HG03432 (cell line): ENCODE measurements at regions not wholly inside any gene's neighbourhood (a gene's known extent, or its start where the extent isn't known, plus 50 kb on each side); places are given as distances from the start of the nearest gene placed in this dataset.
"Not testable (repeated sequence)": the region's sequence is repeated elsewhere in the genome, so short reads cannot be mapped to it uniquely, and the experiment has no call there.

Source experiments
- ATAC-seq: cut with Tn5 transposase; IDR thresholded peaks from one replicate; pipeline ENCODE4 v1.9.1; 2021; ENCODE audit warnings: mild to moderate bottlenecking, moderate library complexity; ENCODE audit not compliant: unreplicated experiment

DNA sequence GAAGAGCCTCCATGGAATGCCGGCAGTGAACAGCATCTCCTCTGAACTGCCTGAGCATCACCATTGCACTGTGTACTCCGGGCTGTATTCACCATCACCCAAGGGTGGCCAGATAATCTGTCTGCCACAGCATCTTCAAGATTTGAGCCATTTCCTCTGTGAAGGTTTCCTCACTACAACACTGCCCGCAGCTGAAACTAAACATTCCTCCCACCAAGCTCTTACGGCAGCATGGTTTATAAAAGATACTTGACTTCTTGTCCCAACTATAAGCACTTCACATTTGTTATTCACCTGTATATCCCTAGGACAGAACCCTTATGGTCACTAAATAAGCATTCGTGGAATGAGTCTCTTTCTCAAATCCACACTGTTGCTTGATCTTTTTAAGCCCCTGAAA lies 125.9 kb downstream of the SST start:
- ATAC-seq, result no peak

DNA sequence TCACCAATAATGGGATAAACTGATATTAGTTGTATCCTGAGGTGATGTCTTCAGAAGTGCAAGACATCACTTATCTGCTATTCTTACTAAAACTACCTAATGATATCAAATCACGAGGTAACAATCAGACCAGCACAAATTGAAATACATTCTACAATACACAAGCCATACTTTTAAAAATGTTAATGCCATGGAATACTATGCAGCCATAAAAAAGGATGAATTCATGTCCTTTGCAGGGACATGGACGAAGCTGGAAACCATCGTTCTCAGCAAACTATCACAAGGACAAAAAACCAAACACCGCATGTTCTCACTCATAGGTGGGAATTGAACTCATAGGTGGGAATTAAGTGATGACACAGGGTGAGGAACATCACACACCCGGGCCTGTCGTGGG lies 129.3 kb downstream of the SST start:
- no peak for ATAC-seq

- ATAC-seq, result no peak
Observed at GRCh38 chr3:187536185-187536584, 134.0 kb downstream of the SST start.

GRCh38 chr3:187533797-187534196 lies 136.4 kb downstream of the SST start:
- ATAC-seq, result no peak

GRCh38 chr3:187531831-187532230 lies 138.4 kb downstream of the SST start:
- ATAC-seq, result no peak

DNA sequence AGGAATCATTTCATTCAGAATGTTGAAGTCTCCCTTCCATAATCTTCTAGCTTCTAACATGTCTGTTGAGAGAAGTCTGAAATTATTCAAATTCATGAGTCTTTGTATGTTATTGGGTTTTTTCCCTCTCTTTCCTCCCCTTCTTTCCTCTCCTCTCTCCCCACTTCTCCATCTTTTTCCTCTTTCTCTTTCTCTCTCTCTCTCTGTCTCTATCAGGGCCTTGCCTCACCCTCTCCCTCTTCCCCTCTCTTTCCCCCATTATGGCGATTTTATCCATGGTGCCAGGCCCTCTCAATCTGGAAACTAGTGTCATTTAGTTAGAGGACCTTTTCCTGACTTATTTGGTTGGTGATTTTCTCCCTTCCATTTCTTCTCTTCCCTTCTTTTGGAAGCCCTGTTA lies 147.3 kb downstream of the SST start:
- ATAC-seq, result no peak

GRCh38 chr3:187522293-187522692 lies 147.9 kb downstream of the SST start:
- no peak for ATAC-seq

GRCh38 chr3:187521546-187521945 lies 148.6 kb downstream of the SST start:
- ATAC-seq, result no peak

GRCh38 chr3:187520027-187520945 lies 149.9 kb downstream of the SST start:
- no peak for ATAC-seq

DNA sequence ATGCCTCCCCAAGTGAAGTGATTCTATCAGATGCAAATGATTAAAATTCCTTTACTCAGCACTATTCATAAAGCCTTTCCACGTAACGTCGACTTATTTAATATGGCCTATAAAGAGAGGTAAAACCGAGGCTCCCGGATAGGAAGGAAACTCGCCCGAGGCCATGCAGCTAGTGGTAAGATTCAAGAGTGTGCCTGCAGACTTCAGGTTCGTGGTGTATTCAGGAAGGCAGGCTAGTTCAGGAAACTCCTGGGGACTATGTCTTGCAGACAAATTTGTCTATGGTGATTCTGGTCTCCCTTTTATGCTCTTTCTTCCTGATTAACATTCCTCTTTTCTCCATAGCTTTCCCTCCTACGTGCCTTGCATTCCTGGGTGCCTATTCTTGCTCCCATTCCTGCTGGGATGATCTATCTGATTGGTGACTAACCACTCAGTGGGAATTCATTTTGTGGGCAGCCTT lies 150.7 kb downstream of the SST start:
- no peak for ATAC-seq

- no peak for ATAC-seq
Observed at GRCh38 chr3:187518616-187519015, 150.4 kb downstream of the RTP4 start.

- no peak for ATAC-seq
Observed at GRCh38 chr3:187518207-187518606, 150.0 kb downstream of the RTP4 start.

GRCh38 chr3:187516446-187517185 lies 148.4 kb downstream of the RTP4 start:
- ATAC-seq, result no peak

DNA sequence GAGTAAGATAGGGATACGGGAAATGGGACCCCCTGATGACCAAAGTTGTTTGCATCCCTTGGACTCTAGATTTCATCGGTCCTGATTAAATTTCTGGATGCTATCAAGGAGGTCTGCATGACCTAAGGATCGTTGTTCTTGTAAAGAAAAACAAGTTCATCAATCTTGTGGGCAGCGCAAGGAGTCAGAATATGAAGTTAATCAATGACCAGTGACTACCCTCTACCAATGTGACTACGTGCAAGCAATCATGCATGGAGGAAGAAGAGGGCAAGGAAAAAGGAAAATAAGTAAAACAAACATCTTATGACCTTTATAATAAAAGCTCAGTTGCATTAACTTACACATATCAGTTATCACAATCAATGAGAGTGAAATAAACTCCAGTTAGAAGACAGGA lies 139.7 kb downstream of the RTP4 start:
- ATAC-seq, result no peak

DNA sequence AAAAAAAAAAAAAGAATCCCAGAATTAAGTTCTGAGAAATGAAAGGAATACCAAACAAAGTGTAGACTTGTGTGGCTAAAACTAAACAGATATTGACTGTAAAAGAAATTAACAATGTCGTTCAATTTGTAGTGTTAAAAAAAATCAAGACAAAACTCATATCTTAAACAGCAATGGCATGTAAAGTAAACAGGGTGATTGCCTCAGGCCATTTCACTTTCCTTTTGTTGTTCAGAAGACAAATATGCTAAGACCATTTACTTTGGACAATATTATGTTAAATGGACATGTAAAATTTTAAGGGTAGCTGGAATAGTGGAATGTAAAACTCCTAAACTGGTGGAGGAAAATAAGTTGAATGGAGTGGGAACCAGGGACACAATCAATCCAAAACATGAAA lies 139.1 kb downstream of the RTP4 start:
- ATAC-seq, result no peak

- no peak for ATAC-seq
Observed at GRCh38 chr3:187504435-187504834, 136.2 kb downstream of the RTP4 start.

DNA sequence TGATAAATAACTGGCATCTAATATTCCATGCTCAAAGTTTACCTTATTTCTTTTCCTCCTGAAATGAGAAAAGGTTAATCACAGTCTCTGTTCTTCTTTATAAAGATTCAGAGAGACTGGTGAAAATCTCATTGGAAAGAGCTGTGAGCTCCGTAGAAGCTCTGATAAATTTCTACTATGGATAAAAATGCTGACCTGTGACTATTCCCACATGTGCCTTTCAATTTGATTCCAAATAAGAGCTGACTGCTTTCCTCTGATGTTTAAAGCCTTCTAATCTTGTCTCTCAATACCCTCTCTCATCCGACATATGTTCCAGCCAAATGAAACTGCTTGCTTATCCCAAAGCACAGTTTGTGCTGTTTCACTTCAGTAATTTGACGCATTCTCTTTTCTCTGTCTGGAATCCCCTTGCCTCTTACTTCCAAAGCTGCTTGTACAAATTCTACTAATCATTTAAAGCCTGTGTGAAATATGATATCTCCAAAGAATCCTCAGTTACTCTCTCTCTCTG lies 130.1 kb downstream of the RTP4 start:
- no peak for ATAC-seq

GRCh38 chr3:187497052-187497451 lies 128.9 kb downstream of the RTP4 start:
- ATAC-seq, result no peak

- not testable (repeated sequence) for ATAC-seq
Observed at GRCh38 chr3:187494056-187494455, 125.9 kb downstream of the RTP4 start.

GRCh38 chr3:187491371-187491770 lies 123.2 kb downstream of the RTP4 start:
- ATAC-seq, result no peak

DNA sequence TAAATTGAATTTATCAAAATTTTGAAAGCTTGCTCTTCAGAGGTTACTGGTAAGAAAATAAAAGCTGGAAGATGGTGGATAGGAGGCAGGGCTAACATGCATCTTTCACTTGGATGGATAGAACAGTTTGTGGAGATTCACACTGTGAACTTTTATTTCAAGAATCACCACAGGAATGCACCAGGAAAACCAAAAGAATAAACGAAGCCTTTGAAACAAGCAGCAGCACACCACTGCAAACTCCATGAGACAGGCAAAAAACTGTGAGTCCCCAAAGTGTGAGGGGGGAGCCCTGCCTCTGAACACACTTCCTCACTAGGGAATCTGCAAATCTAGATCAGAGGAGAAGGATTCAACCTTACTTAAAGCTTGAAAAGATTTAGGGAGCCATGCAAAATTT lies 122.2 kb downstream of the RTP4 start:
- ATAC-seq, result no peak
